Progenitor cell of endocrine pancreas (in vitro differentiated cells): ENCODE measurements at regions not wholly inside any gene's neighbourhood (a gene's known extent, or its start where the extent isn't known, plus 50 kb on each side); places are given as distances from the start of the nearest gene placed in this dataset.

Source experiments
- DNase-seq: peaks from one replicate; pipeline ENCODE4 v3.0.0; 2021; ENCODE audit warnings: low spot score; ENCODE audit not compliant: unreplicated experiment
- H3K27ac Mint-ChIP-seq: 2 replicates; pipeline ENCODE4 v1.8.0; 2021; ENCODE audit warnings: mild to moderate bottlenecking, moderate library complexity, mixed read lengths
- H3K27me3 Mint-ChIP-seq: 2 replicates; pipeline ENCODE4 v1.8.0; 2021; ENCODE audit warnings: mixed read lengths
- H3K36me3 Mint-ChIP-seq: 2 replicates; pipeline ENCODE4 v1.8.0; 2022; ENCODE audit warnings: mixed read lengths; ENCODE audit not compliant: insufficient read depth
- H3K4me1 Mint-ChIP-seq: 2 replicates; pipeline ENCODE4 v1.8.0; 2021; ENCODE audit warnings: low read depth, mixed read lengths
- H3K4me3 Mint-ChIP-seq: 2 replicates; pipeline ENCODE4 v1.8.0; 2021; ENCODE audit warnings: low read depth, mild to moderate bottlenecking, moderate library complexity, mixed read lengths
- H3K9me3 Mint-ChIP-seq: 2 replicates; pipeline ENCODE4 v1.8.0; 2021; ENCODE audit warnings: low read depth, mixed read lengths
- CTCF ChIP-seq: fragments of 200-600 bp; sonication (generic); IDR thresholded peaks from one replicate; pipeline ENCODE4 v1.5.0; 2021; ENCODE audit warnings: antibody characterized with exemption, mild to moderate bottlenecking; ENCODE audit not compliant: unreplicated experiment

GRCh38 chr1:164914208-164914607, 355.2 kb downstream of the PBX1 start:
- no peak overlapping the region for H3K27ac Mint-ChIP-seq
- H3K4me3 Mint-ChIP-seq, result no peak overlapping the region
- TF ChIP-seq CTCF, result peak; percentile 17
- no peaks in the 10 kb centered on the region for H3K36me3 Mint-ChIP-seq
- H3K4me1 Mint-ChIP-seq, result no peaks in the 10 kb centered on the region
- DNase-seq, result no peak
- no peaks in the 10 kb centered on the region for H3K9me3 Mint-ChIP-seq
- peaks cover 12% of the 10 kb centered on the region for H3K27me3 Mint-ChIP-seq

- Mint-ChIP-seq H3K4me3 (no peak overlapping the region), H3K9me3 (no peaks in the 10 kb centered on the region), H3K4me1 (no peaks in the 10 kb centered on the region), H3K36me3 (no peaks in the 10 kb centered on the region), H3K27ac (no peak overlapping the region), H3K27me3 (peaks cover 6% of the 10 kb centered on the region)
- no peak for DNase-seq
- TF ChIP-seq CTCF, result no peak
Measured at GRCh38 chr1:164912290-164912689, 353.3 kb downstream of the PBX1 start.

GRCh38 chr1:164910671-164911070, 351.7 kb downstream of the PBX1 start:
- TF ChIP-seq CTCF, result no peak

GRCh38 chr1:164907666-164908065, 348.7 kb downstream of the PBX1 start:
- Mint-ChIP-seq H3K27me3 (peaks cover 9% of the 10 kb centered on the region), H3K4me1 (no peaks in the 10 kb centered on the region)

More at GRCh38 chr1:164910671-164911070, 351.7 kb downstream of the PBX1 start:
- Mint-ChIP-seq H3K27me3 (peaks cover 6% of the 10 kb centered on the region), H3K27ac (no peak overlapping the region), H3K4me3 (no peak overlapping the region), H3K36me3 (no peaks in the 10 kb centered on the region), H3K4me1 (no peaks in the 10 kb centered on the region), H3K9me3 (no peaks in the 10 kb centered on the region)
- DNase-seq, result no peak

DNA sequence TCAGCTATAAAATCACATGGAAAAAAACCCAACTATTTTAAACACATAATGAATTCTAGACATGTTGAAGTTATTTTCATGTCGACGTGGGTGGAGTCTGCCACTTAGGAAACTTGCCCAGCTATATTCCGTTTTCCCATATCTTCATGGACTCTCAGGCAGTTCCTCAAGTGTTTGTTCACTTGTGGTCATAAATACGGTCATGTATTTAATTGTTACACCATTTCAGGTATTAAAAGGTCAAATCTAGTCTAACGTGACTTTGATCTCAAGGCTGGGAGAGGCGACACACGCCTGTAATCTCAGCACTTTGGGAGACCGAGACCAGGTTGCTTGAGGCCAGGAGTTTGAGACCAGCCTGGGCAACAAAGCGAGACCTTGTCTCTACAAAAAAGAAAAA, 346.9 kb downstream of the PBX1 start:
- no peaks in the 10 kb centered on the region for H3K4me1 Mint-ChIP-seq
- DNase-seq, result no peak
- TF ChIP-seq CTCF, result no peak
- peaks cover 9% of the 10 kb centered on the region for H3K27me3 Mint-ChIP-seq
- H3K36me3 Mint-ChIP-seq, result no peaks in the 10 kb centered on the region
- H3K4me3 Mint-ChIP-seq, result no peak overlapping the region
- H3K27ac Mint-ChIP-seq, result no peak overlapping the region
- no peaks in the 10 kb centered on the region for H3K9me3 Mint-ChIP-seq

More at GRCh38 chr1:164907666-164908065, 348.7 kb downstream of the PBX1 start:
- no peak overlapping the region for H3K27ac Mint-ChIP-seq
- DNase-seq, result no peak
- TF ChIP-seq CTCF, result no peak
- no peaks in the 10 kb centered on the region for H3K9me3 Mint-ChIP-seq
- no peaks in the 10 kb centered on the region for H3K36me3 Mint-ChIP-seq
- no peak overlapping the region for H3K4me3 Mint-ChIP-seq
